Skeletal muscle cell (primary cell): ENCODE measurements at regions not wholly inside any gene's neighbourhood (a gene's known extent, or its start where the extent isn't known, plus 50 kb on each side); places are given as distances from the start of the nearest gene placed in this dataset.

Source experiments
- DNase-seq: peaks from one replicate; pipeline ENCODE4 v3.0.0-alpha.2; 2010; ENCODE audit warnings: low read depth
- H3K4me3 ChIP-seq: 2 replicates; pipeline ENCODE4 v1.5.1; 2011; ENCODE audit warnings: low read depth, mild to moderate bottlenecking, control low read depth, low read length, moderate library complexity

DNA sequence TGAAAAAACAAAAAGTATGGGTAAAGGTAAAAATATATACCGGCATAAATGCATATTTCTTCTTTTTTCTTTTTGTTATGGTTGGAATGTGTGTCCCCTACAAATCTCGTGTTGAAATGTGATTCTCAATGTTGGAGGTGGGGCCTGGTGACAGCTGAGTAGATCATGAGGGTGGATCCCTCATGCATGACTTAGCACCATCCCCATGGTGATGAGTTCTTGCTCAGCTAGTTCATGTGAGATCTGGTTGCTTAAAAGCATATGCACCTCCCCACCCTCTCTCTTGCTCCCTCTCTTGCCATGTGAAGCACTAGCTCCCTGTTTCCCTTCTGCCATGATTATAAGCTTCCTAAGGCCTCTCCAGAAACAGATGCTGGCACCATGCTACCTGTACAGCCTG lies 93.3 kb downstream of the HYCC1 start:
- H3K4me3 ChIP-seq = no peak overlapping the region
- DNase-seq = no peak

GRCh38 chr7:22913158-22913557 lies 90.5 kb upstream of the TOMM7 start:
- H3K4me3 ChIP-seq = no peak overlapping the region
- DNase-seq = no peak

- DNase-seq = no peak
- no peak overlapping the region for H3K4me3 ChIP-seq
Measured at GRCh38 chr7:22911889-22912288, 89.2 kb upstream of the TOMM7 start.

DNA sequence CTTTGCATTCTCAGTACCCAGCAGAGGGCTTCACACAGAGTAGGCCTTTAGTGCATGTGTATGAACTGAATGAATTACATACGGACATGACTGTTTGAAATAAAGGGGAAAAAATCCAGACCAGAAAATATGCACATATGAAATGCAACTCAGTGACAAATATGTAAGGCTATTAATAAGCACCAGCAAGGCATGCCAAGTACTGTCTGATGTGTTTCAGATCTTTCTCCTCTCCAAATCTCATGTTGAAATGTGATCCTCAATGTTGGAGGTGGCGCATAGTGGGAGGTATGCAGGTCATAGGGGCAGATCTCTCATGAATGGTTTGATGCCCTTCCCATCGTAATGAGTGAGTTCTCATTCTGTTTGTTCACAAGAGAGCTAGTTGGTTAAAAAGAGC lies 87.3 kb upstream of the TOMM7 start:
- DNase-seq = no peak

DNA sequence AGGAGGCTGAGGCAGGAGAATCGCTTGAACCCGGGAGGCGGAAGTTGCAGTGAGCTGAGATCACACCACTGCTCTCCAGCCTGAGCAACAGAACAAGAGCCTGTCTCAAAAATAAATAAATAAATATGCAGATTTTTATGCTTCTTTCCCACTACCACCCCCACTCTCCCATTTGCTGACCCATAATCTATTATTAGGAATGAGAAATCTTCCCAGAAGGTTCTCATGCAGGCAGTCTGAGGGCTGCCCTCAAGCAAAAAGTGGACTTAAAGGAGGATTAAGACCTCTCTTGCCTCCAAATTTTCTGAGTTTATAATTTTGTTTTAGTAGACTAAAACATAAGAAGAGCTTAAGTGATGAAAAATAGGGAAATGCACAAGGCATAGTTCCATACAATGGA lies 85.2 kb upstream of the TOMM7 start:
- no peak overlapping the region for H3K4me3 ChIP-seq
- no peak for DNase-seq

More for the DNA sequence above, 87.3 kb upstream of the TOMM7 start:
- H3K4me3 ChIP-seq = no peak overlapping the region

DNA sequence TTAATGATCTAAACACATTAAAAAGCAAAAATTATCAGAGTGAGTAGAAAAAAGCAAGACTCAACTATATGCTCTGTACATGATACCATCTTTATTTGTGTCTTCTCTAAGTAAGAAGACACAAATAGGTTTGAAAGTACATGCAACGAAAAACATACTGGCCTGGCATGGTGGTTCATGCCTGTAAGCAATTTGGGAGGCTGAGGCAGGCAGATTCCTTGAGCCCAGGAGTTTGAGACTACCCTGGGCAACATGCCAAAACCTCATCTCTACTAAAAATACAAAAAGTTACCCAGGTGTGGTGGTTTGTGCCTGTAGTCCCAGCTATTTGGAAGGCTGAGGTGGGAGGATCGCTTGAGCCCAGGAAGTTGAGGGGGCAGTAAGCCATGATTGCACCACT lies 78.1 kb upstream of the TOMM7 start:
- DNase-seq = no peak
- H3K4me3 ChIP-seq = no peak overlapping the region

GRCh38 chr7:22900101-22900500 lies 77.5 kb upstream of the TOMM7 start:
- H3K4me3 ChIP-seq = no peak overlapping the region
- no peak for DNase-seq

DNA sequence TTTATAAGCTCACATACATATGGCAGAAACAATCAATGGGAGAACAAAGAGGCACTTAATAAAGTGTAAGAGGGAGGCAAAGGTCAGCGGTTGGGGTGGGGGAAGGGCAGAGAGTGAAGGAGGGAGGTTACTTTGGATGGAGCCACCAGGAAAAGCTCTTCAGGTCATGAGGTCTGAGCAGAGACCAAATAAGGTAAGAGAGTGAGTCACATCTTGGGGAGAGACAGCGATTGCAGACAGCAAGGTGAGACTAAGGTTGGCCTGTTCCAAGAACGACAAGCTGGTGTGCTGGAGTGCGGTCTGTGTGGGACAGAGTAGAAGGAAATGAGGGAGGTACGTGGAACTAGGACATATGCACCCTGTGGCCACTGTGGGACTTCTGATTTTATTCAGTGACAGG lies 74.3 kb upstream of the TOMM7 start:
- DNase-seq = no peak
- no peak overlapping the region for H3K4me3 ChIP-seq

DNA sequence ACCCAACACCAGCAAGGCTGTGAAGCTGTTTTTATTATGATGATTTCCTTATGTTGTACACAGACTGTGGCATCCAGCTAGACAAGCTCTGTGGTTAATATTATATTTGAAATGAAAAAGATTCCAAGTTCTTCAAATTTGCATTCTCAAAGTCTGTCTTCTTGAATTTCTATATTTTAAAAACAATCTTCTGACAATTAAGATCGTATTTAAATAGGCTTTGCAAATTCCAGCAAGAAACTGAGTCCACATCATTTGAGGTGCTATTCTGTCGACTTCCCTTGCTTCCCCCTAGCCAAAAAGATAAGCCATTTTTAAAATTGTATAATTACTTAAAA lies 73.1 kb upstream of the TOMM7 start:
- DNase-seq = no peak

GRCh38 chr7:22895140-22895827 lies 72.6 kb upstream of the TOMM7 start:
- no peak for DNase-seq
- no peak overlapping the region for H3K4me3 ChIP-seq

More for the DNA sequence above, 73.1 kb upstream of the TOMM7 start:
- H3K4me3 ChIP-seq = no peak overlapping the region

DNA sequence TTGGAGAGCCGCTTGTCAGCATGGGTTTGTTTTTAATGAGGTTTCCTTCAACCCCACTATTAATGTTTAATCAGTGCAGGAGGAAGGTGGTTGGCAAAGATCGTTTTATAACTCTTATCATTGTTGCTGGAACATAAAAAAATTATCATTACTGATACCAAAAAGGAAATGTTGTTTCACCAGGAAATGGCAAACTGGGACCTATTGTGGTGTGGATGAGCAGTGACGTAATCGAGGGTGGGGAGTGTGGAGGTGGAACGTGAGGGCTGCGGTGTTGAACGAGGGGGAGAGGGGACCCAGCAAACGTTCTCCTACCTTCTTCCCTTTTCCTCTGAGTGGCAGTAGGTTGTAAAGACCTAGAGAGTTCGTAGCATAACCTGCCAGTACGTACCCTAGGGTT lies 71.9 kb upstream of the TOMM7 start:
- no peak for DNase-seq
- H3K4me3 ChIP-seq = no peak overlapping the region

- H3K4me3 ChIP-seq = no peak overlapping the region
- no peak for DNase-seq
Measured at GRCh38 chr7:22890773-22891172, 68.1 kb upstream of the TOMM7 start.

GRCh38 chr7:22885797-22886261 lies 63.2 kb upstream of the TOMM7 start:
- H3K4me3 ChIP-seq = no peak overlapping the region
- peak; percentile 31 for DNase-seq

GRCh38 chr7:22884911-22885788 lies 62.5 kb upstream of the TOMM7 start:
- no peak for DNase-seq
- no peak overlapping the region for H3K4me3 ChIP-seq

- no peak for DNase-seq
- no peak overlapping the region for H3K4me3 ChIP-seq
Measured at GRCh38 chr7:22882106-22882505, 59.5 kb upstream of the TOMM7 start.

- no peak overlapping the region for H3K4me3 ChIP-seq
- no peak for DNase-seq
Measured at GRCh38 chr7:22879709-22880306, 57.2 kb upstream of the TOMM7 start.

DNA sequence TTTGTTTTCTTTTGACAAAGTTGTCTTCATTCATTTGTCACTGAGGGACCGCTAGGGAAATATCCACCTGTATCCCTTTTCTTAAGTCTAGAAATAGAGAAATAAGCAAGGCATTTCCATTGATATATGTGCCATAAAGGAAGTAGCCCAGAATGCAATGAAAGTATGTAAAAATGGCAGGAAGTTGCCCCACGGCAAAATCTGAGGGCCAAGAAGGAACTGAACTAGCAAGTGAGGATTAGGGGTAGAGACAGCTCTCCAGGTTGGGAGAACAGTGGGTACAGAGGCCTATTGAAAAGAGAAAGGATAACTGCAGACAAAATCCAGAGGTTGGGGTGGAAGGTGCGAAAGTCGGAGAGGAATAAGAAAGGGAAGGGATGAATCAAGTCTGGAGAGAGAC lies 56.6 kb upstream of the TOMM7 start:
- no peak overlapping the region for H3K4me3 ChIP-seq
- no peak for DNase-seq

- no peak for DNase-seq
Measured at GRCh38 chr7:22876986-22877729, 54.5 kb upstream of the TOMM7 start.

DNA sequence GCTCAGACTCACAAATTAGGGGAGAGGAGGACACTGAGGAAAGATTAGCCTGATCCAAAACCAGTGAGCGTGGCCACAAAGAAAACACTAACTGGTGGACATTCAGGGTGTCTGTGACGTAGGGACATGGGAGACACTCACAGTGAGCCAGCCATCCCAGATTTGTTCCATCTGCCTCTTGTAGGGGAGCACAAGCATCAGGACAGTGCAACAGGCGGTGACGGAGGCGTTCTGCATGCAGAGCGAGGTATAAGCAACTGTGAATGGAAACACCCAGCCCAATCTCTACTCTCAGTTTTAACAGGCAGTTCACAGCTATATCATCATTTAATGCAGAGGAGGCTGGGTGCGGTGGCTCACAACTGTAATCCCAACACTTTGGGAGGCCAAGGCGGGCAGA lies 52.8 kb upstream of the TOMM7 start:
- no peak overlapping the region for H3K4me3 ChIP-seq
- DNase-seq = no peak

More at GRCh38 chr7:22876986-22877729, 54.5 kb upstream of the TOMM7 start:
- H3K4me3 ChIP-seq = no peak overlapping the region

DNA sequence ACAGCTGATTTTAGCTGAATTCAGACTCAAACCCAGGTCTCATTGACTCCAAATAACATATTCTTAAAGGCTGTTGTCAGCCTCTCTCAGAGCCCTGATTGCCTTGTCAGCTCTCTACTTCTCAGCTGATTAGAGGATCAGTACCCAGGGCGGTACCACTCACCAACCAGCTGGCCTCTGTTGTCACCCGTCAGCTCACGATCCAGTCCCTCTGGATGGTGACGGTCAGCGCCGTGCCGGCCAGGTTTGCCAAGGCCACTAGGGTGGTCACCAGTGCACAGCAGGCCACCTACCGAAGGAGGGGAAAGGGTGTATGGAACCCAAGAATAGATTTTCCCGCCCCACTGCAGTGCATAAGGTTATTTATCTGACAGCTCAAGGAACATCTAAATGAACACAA lies 52.3 kb upstream of the TOMM7 start:
- H3K4me3 ChIP-seq = no peak overlapping the region
- no peak for DNase-seq
